ENCODE measurements at regions not wholly inside any gene's neighbourhood (a gene's known extent, or its start where the extent isn't known, plus 50 kb on each side); places are given as distances from the start of the nearest gene placed in this dataset.

GRCh38 chr12:126858560-126858959, 1408.4 kb upstream of the TMEM132C start:
- TF ChIP-seq CTCF (IDR thresholded peaks at IDR 0.05): no peak
- TF ChIP-seq POLR2A (IDR thresholded peaks at IDR 0.05): no peak

All from prostate gland (tissue), 2 donors.